ENCODE measurements at regions not wholly inside any gene's neighbourhood (a gene's known extent, or its start where the extent isn't known, plus 50 kb on each side); places are given as distances from the start of the nearest gene placed in this dataset.

GRCh38 chr15:72947709-72948108, 104.6 kb upstream of the NEO1 start:
- TF ChIP-seq CTCF (conservative IDR thresholded peaks at IDR 0.05 in 1 of 2, IDR thresholded peaks at IDR 0.05 in 1 of 2; ENCODE audit: low read depth in 1 of 2, low read length in 2 of 2) = no peak
- TF ChIP-seq EZH2 (IDR thresholded peaks at IDR 0.05; ENCODE audit: low read length, missing control alignments) = no peak
